Lower lobe of right lung (tissue), 2 donors: ENCODE measurements at regions not wholly inside any gene's neighbourhood (a gene's known extent, or its start where the extent isn't known, plus 50 kb on each side); places are given as distances from the start of the nearest gene placed in this dataset.

Experiments used
- ATAC-seq, 2 donors: fragments of 200-7000 bp; cut with Tn5 transposase; one replicate each; pipeline ENCODE4 v1.9.1; 2020 to 2022; ENCODE audit warnings: mild to moderate bottlenecking in 2 of 2, moderate library complexity in 2 of 2
- DNase-seq: peaks from one replicate; pipeline ENCODE4 v3.0.0-alpha.2; 2020
- H3K27ac ChIP-seq: fragments of 200-600 bp; one replicate; pipeline ENCODE4 v1.8.0; 2022
- H3K27me3 ChIP-seq: fragments of 200-600 bp; one replicate; pipeline ENCODE4 v1.8.0; 2022; ENCODE audit warnings: low read depth
- H3K36me3 ChIP-seq: fragments of 200-600 bp; one replicate; pipeline ENCODE4 v1.8.0; 2022; ENCODE audit warnings: mild to moderate bottlenecking
- H3K4me1 ChIP-seq: fragments of 200-600 bp; one replicate; pipeline ENCODE4 v1.8.0; 2022
- H3K4me3 ChIP-seq: fragments of 200-600 bp; one replicate; pipeline ENCODE4 v1.8.0; 2022; ENCODE audit warnings: mild to moderate bottlenecking
- H3K9me3 ChIP-seq: fragments of 200-600 bp; one replicate; pipeline ENCODE4 v1.8.0; 2022
- intact Hi-C: fragments of 100-400 bp; cut with DNase I; formaldehyde crosslinking; loops from one replicate; pipeline ENCODE4 v1.11.0; 2022
- TF ChIP-seq, protein P1 (sequence below): fragments of 200-600 bp; IDR thresholded peaks from one replicate; pipeline ENCODE4 v1.8.0; 2022; ENCODE audit warnings: antibody characterized with exemption, mild to moderate bottlenecking
- donor health status: DM: no; HTN: yes; CAD: no; lungs with severe emphysema.

DNA sequence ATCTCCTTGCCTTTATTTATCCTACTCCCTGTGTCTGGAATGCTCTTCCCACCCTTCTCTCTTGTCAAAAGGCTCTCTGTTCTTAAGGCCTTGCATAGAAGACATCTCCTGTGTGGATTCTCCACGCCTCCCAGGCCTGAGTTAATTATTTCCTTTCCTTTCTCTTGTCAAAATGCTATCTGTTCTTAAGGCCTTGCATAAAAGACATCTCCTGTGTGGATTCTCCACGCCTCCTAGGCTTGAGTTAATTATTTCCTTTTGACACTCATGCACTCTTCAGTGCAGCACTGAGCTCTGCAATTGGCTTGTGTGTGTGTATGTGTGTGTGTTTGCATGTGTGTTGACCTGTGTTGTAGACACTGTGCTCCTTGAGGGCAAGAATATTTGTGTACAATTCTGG lies 52.1 kb upstream of the DCD start:
- intact Hi-C loops, result no loop called here
- Histone ChIP-seq H3K27me3 (no peaks in the 10 kb centered on the region), H3K4me1 (no peaks in the 10 kb centered on the region), H3K4me3 (no peak overlapping the region), H3K9me3 (no peaks in the 10 kb centered on the region), H3K36me3 (no peaks in the 10 kb centered on the region), H3K27ac (no peak overlapping the region)
- ATAC-seq, result no peak
- no peak for DNase-seq
- TF ChIP-seq, protein P1, sequence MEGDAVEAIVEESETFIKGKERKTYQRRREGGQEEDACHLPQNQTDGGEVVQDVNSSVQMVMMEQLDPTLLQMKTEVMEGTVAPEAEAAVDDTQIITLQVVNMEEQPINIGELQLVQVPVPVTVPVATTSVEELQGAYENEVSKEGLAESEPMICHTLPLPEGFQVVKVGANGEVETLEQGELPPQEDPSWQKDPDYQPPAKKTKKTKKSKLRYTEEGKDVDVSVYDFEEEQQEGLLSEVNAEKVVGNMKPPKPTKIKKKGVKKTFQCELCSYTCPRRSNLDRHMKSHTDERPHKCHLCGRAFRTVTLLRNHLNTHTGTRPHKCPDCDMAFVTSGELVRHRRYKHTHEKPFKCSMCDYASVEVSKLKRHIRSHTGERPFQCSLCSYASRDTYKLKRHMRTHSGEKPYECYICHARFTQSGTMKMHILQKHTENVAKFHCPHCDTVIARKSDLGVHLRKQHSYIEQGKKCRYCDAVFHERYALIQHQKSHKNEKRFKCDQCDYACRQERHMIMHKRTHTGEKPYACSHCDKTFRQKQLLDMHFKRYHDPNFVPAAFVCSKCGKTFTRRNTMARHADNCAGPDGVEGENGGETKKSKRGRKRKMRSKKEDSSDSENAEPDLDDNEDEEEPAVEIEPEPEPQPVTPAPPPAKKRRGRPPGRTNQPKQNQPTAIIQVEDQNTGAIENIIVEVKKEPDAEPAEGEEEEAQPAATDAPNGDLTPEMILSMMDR, result no peak
